ENCODE measurements at regions not wholly inside any gene's neighbourhood (a gene's known extent, or its start where the extent isn't known, plus 50 kb on each side); places are given as distances from the start of the nearest gene placed in this dataset.

GRCh38 chr21:27812279-27812678 is 845.4 kb upstream of the ADAMTS5 start:
- TF ChIP-seq EZH2 (IDR thresholded peaks at IDR 0.05; ENCODE audit: insufficient read depth, low read length) (no peak), CTCF (IDR thresholded peaks at IDR 0.05; ENCODE audit: insufficient read depth, low read depth, low read length) (no peak)
